ENCODE measurements at regions not wholly inside any gene's neighbourhood (a gene's known extent, or its start where the extent isn't known, plus 50 kb on each side); places are given as distances from the start of the nearest gene placed in this dataset.

DNA sequence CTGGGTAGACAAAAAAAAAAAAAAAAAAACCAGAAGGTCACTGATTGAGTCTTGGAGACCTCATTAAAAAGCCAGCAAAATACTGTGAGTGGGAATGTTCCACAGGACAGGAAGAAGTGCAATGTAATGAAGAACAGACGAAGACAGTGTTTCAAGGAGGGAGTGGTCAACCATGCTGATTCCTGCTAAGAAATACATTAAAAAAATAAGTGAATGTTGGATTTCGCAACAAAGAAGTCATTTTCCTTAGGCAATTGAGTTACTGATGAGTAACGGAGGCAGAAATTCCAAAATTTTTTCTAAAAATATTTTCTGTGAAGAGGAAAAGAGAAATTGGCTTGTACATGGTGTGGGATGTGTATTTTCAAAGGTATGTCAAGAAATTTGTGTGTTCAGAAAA, 94.3 kb upstream of the FAM47B start:
- TF ChIP-seq, protein P1, sequence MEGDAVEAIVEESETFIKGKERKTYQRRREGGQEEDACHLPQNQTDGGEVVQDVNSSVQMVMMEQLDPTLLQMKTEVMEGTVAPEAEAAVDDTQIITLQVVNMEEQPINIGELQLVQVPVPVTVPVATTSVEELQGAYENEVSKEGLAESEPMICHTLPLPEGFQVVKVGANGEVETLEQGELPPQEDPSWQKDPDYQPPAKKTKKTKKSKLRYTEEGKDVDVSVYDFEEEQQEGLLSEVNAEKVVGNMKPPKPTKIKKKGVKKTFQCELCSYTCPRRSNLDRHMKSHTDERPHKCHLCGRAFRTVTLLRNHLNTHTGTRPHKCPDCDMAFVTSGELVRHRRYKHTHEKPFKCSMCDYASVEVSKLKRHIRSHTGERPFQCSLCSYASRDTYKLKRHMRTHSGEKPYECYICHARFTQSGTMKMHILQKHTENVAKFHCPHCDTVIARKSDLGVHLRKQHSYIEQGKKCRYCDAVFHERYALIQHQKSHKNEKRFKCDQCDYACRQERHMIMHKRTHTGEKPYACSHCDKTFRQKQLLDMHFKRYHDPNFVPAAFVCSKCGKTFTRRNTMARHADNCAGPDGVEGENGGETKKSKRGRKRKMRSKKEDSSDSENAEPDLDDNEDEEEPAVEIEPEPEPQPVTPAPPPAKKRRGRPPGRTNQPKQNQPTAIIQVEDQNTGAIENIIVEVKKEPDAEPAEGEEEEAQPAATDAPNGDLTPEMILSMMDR (conservative IDR thresholded peaks at IDR 0.05; ENCODE audit: low read length), result no peak
- no peak for TF ChIP-seq EZH2phosphoT487 (IDR thresholded peaks at IDR 0.05; ENCODE audit: borderline replicate concordance, low read depth, low read length)

Data from OCI-LY7 (cell line).